ENCODE measurements at regions not wholly inside any gene's neighbourhood (a gene's known extent, or its start where the extent isn't known, plus 50 kb on each side); places are given as distances from the start of the nearest gene placed in this dataset.
"Not testable (repeated sequence)": the region's sequence is repeated elsewhere in the genome, so short reads cannot be mapped to it uniquely, and the experiment has no call there.

- no peak for DNase-seq (ENCODE audit: extremely low read depth, low read depth, low spot score)
These were observed 493.5 kb downstream of the EBF1 start for GRCh38 chr5:158606233-158606632.

GRCh38 chr5:158602981-158603380 lies 496.7 kb downstream of the EBF1 start:
- DNase-seq (ENCODE audit: extremely low read depth, low read depth, low spot score), result no peak

- DNase-seq (ENCODE audit: extremely low read depth, low read depth, low spot score), result no peak
These were observed 498.6 kb downstream of the EBF1 start for GRCh38 chr5:158601118-158601517.

DNA sequence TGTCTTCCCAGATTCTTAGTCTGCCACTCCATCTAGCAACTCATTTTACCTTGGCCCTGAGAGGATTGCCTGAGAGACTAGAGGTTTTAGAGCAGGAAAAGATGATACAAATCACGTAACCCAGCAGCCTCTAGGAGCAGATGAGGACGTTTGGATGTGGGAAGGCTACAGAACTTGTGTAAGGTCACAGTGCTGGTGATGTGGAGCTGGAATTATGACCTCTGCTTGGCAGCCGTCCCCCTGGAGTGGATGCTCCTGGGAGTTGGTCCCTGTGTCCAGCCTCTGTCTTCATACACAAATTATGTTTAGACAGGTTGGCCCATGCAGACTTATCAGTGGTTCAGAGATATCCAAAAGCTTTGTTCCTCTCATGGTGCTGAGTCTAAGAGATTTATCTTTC lies 499.0 kb downstream of the EBF1 start:
- DNase-seq (ENCODE audit: extremely low read depth, low read depth, low spot score), result no peak

DNA sequence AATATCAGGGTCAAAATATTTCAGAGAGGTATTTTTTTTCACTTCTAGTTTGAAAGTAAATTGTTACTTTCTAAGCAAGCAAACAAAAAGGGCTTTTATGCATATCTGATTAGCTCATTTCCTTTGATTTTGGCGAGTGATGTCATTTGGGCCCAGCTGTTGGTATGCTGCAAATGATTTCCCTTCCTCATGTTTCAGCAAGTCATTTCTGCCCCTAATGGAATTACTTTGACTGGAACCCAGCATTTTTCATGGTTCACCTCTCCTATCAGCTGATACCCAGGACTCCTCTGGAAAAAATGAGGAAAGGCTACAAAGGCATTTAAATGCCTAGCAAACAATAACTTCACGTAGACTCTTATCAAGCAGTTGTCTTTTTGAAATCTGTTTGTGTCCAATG lies 500.6 kb downstream of the EBF1 start:
- no peak for DNase-seq (ENCODE audit: extremely low read depth, low read depth, low spot score)

DNA sequence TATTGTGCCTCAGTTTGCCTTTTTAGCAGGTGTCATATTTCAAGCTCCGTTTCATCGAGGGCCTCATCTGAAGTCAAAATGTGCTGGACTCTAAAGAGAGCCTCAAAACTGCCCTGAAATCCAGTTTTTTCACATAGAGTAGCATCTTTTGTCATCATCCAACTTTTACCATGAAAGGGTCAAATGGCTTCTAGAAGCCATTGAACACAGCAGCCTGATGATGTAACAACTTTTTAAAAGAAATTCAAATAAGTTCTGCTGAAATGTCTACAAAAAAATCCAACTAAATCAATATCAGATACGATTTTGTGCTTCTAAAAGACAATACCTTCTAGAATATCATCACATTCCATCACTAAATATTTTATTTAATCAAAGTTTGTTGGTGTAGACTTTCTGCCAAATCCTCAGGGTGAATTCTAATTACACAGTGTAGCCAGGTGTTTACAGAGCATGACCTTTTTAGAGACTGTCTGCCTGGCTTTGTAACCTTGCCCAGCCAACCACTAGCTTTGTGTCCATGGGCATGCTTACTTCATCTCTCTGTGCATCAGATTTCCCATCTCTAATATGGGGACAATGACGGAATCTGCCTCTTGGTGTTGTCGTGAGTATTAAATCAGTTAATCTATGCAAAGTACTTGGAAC lies 505.0 kb downstream of the EBF1 start:
- DNase-seq (ENCODE audit: extremely low read depth, low read depth, low spot score), result no peak

DNA sequence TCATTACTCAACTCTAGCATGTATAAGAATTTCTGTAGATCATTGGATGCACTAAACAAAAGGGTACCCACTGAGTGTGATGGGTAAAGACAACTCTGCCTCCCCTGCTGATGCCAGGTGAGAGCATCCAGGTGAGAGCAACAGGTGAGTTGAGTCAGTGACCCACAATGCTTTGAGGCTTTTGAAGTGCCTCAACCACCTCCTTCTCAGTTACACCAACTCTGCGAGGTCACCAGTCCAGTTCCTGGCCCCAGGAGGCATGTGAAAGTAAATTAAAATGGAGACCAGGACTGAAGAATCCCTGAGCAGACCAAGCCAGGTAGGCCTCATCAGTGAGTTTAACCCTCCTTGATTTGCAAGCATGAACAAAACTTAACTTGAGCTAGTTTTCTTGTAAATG lies 505.8 kb downstream of the EBF1 start:
- no peak for DNase-seq (ENCODE audit: extremely low read depth, low read depth, low spot score)

DNA sequence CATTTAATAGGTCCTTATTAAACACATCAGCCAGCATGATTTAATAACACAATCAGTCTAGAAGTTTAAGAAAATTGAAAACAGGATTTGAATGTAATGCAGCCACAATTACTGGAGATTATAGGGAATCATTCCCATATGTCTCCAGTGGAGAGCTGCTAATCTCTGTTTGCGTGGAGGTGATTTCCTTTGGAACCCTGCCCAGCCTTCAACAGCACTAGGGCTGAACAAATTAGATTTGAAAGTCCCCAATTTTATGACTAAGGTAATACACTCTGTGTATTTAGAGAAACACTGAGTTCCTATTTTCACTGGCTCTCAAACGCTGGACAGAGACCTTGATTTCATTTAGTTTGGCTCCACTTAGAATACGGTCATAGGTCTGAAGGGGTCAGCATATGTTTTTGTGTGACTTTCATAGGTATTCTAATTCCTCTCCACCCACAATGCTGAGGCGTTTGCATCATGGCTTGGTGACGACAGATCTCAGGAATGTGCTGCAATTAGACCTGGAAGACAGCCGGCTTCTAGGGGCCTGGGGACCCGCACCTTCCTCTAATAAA lies 508.3 kb downstream of the EBF1 start:
- no peak for DNase-seq (ENCODE audit: extremely low read depth, low read depth, low spot score)

- DNase-seq (ENCODE audit: extremely low read depth, low read depth, low spot score), result no peak
These were observed 508.9 kb downstream of the EBF1 start for GRCh38 chr5:158590746-158591300.

DNA sequence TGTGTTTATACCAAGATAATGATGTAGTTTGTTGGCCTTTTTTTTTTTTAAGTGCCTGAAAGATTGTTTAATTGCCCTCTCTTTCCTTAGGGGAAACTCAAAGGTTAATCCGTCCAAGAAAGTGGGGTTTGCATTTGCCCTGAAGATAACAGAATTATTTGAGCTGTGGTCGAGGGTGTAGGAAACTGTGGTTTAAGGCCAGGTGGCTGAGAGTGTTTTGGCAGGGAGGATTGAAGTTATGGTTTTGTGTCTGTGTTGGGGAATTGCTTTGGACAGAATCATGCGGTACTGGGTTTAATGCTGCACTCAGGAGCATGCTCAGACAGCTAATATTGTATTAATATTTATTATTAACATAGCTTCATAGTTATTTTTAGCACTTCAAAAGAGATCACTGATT lies 509.8 kb downstream of the EBF1 start:
- no peak for DNase-seq (ENCODE audit: extremely low read depth, low read depth, low spot score)

DNA sequence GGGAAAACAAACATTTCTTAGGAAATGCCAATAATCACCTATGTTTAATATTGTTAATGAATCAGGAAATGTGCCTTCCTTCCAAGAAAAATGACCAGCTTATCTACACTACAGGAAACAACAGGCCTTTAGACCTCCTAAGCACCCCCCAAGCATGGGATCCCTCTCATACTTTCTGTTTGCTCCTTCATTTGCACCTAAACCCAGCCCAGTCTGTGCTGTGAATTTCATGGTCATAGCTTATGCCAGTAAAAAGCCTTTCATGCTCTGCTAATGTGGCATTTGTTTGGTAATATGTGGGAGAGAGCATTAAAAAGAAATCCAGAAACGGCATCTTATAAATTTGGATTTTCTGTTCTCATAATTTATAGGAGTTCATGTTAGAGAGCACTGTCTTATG lies 511.1 kb downstream of the EBF1 start:
- no peak for DNase-seq (ENCODE audit: extremely low read depth, low read depth, low spot score)

- DNase-seq (ENCODE audit: extremely low read depth, low read depth, low spot score), result no peak
These were observed 513.7 kb downstream of the EBF1 start for GRCh38 chr5:158586054-158586453.

DNA sequence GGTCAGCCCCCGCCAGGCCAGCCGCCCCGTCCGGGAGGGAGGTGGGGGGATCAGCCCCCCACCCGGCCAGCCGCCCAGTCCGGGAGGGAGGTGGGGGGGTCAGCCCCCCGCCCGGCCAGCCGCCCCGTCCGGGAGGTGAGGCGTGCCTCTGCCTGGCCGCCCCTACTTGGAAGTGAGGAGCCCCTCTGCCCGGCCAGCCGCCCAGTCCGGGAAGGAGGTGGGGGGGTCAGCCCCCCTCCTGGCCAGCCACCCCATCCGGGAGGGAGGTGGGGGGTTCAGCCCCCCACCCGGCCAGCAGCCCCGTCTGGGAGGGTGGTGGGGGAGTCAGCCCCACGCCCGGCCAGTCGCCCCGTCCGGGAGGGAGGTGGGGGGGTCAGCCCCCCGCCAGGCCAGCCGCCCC lies 517.0 kb downstream of the EBF1 start:
- DNase-seq (ENCODE audit: extremely low read depth, low read depth, low spot score), result not testable (repeated sequence)

- no peak for DNase-seq (ENCODE audit: extremely low read depth, low read depth, low spot score)
These were observed 525.9 kb downstream of the EBF1 start for GRCh38 chr5:158573829-158574228.

DNA sequence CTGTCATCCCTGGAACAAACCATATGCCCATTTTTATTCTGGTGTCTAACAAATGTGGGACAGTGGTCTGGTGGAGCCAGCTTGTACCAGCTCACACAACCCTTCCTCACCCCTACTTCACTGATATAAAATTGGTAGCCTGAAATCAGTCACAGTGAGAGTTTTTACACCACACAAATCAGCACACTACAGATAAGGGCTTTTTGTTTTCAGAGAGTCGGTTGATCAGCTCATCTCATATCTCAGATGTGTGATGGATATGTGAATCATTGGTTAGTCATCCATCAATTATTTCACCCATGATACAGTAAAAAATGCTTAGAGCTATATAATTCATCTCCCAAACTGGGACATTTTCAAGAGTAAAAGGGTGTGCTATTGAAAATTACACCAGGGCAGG lies 529.2 kb downstream of the EBF1 start:
- no peak for DNase-seq (ENCODE audit: extremely low read depth, low read depth, low spot score)

GRCh38 chr5:158569534-158569933 lies 530.2 kb downstream of the EBF1 start:
- DNase-seq (ENCODE audit: extremely low read depth, low read depth, low spot score), result no peak

DNA sequence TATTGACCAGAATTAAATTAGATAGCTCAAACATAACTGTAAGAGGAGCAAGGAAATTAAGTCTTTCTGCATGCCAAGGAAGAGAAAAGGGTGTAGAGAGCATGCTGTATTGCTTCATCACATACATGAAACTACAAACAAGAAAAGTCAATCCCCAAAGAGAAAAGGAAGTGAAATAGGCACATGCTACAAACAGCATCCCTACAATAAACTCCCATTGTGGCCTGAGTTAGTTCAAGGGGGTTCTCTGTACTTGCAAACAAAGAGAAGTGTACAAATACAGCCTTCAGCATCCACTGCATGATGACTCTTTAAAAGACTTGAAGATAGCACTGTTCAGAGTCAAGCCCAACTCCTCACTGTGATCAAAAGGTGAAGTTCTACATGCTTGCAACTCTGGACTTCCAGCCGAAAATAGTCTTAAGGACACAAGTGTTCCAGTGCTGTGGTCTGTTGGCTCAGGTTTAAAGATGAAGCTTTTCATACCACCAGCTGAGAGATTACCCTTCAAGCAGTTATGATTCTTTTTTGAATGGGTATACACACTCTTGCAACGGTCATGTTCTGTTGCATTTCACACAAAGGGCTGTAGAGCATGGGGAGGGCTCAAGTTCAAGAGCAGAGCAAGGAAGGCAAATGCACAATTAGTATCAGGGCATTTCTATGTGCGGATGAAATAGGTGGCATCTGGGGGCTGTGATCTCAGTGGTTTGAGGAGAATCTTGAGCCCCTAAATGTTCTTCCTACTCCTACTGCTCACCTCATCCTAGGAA lies 534.5 kb downstream of the EBF1 start:
- no peak for DNase-seq (ENCODE audit: extremely low read depth, low read depth, low spot score)

DNA sequence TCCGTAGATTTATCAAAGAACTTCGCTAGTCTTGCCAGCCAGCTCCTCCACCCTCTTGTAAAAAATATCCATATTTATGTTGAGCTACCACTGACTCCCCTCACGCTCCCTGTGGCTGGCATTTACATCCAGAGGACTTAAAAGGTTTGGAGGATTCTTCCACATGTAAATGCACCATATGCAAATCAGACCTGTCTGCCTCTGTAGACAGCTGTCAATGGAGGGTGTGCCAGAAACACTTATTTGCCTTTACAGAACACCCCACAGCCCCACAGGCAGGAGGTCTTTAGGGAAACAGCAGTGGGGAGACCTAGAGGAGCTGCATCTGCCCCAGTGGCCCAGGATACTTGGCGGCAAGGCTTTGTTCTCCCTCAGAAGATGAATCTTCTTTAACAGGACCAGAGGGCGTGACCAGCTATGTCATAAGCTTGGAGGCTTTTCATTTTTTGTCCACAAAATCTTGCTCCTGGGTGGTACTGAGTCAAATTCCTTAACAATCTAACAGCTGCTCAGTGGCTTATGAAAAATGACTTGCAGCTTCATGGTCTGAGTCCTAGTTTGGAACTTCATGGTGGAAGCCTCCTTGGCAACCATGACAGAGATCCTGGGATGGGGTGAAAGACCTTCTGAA lies 535.8 kb downstream of the EBF1 start:
- DNase-seq (ENCODE audit: extremely low read depth, low read depth, low spot score), result no peak

- no peak for DNase-seq (ENCODE audit: extremely low read depth, low read depth, low spot score)
These were observed 538.0 kb downstream of the EBF1 start for GRCh38 chr5:158561562-158562190.

DNA sequence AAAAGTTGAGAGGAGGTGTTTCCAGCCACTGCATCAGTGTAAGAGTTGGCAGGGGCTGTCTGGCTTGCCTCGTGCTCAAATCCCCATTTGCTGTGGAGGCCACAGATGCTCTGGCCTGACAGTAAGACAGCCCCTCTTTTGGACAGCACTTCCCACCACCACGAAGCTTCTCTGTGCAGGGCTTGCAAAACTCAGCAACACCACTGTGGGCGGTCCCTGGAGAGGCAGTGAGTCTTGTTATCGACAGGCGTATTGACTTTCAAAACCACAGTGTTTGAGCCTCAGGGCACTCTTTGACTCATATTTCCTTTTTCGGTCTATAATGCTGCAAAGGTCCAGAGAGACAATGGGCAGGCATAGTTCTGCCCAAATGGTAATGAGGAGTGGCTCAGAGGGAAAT lies 539.5 kb downstream of the EBF1 start:
- DNase-seq (ENCODE audit: extremely low read depth, low read depth, low spot score), result no peak

- no peak for DNase-seq (ENCODE audit: extremely low read depth, low read depth, low spot score)
These were observed 540.1 kb downstream of the EBF1 start for GRCh38 chr5:158559643-158560042.

Measured in glomerular endothelial cell (primary cell).